GM12878 (cell line): ENCODE measurements at regions not wholly inside any gene's neighbourhood (a gene's known extent, or its start where the extent isn't known, plus 50 kb on each side); places are given as distances from the start of the nearest gene placed in this dataset.

Source experiments
- BCL11A ChIP-seq: IDR thresholded peaks from 2 replicates; pipeline ENCODE4 v1.6.1; 2011; ENCODE audit warnings: low read depth, low read length
- KLF5 ChIP-seq: fragments of 450-650 bp; IDR thresholded peaks from 2 replicates; pipeline ENCODE4 v1.6.1; 2014; ENCODE audit warnings: mild to moderate bottlenecking; ENCODE audit not compliant: partially characterized antibody
- TF ChIP-seq, protein P1 (sequence below): fragments of 450-650 bp; formaldehyde crosslinking; IDR thresholded peaks from 2 replicates; pipeline ENCODE4 v1.4.0; 2020; ENCODE audit warnings: mild to moderate bottlenecking, moderate library complexity

DNA sequence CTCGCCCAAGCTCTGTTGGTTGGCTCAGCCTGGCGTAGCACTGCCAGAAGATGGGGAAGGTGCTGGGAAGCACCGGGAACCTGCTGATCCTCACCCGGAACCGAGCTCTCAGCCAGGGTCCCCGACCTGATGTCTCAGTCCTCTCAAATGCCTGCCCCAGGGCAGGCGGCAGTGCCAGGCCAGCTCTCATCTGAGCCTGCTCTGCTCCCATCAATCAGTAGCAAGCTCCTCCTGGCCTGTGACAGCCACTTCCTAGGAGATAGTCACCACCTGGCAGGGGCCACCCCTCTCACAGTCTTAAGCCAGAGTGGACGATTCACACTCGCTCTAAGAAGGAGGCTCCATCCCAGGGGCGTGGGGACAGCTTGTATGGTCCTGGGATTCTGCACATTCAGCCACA, 62.0 kb downstream of the ENGASE start:
- TF ChIP-seq, protein P1, sequence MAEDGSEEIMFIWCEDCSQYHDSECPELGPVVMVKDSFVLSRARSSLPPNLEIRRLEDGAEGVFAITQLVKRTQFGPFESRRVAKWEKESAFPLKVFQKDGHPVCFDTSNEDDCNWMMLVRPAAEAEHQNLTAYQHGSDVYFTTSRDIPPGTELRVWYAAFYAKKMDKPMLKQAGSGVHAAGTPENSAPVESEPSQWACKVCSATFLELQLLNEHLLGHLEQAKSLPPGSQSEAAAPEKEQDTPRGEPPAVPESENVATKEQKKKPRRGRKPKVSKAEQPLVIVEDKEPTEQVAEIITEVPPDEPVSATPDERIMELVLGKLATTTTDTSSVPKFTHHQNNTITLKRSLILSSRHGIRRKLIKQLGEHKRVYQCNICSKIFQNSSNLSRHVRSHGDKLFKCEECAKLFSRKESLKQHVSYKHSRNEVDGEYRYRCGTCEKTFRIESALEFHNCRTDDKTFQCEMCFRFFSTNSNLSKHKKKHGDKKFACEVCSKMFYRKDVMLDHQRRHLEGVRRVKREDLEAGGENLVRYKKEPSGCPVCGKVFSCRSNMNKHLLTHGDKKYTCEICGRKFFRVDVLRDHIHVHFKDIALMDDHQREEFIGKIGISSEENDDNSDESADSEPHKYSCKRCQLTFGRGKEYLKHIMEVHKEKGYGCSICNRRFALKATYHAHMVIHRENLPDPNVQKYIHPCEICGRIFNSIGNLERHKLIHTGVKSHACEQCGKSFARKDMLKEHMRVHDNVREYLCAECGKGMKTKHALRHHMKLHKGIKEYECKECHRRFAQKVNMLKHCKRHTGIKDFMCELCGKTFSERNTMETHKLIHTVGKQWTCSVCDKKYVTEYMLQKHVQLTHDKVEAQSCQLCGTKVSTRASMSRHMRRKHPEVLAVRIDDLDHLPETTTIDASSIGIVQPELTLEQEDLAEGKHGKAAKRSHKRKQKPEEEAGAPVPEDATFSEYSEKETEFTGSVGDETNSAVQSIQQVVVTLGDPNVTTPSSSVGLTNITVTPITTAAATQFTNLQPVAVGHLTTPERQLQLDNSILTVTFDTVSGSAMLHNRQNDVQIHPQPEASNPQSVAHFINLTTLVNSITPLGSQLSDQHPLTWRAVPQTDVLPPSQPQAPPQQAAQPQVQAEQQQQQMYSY (CRISPR knock-in tag) = no peak
- no peak for TF ChIP-seq KLF5
- no peak for TF ChIP-seq BCL11A
